ENCODE measurements at regions not wholly inside any gene's neighbourhood (a gene's known extent, or its start where the extent isn't known, plus 50 kb on each side); places are given as distances from the start of the nearest gene placed in this dataset.

DNA sequence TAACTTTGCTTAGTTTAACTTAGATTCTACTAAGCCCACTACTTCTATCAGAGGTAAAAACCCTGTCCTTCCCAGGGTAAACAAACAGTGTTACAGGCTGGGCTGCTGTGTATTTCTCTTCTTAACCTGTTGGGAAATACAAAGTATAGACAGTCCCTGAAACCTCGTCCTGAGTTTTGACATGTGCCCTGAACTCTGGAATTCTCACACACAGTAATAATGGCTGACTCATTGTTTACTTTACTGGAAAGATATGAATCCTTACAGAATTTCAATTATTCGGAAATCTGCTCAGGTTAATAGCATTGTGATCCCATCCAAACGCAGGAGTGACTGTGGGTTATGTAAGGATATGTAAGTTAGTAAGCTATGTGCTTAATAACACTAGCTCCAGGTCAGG is 199.1 kb downstream of the TMEM114 start:
- ChIA-PET CTCF (no interaction called here), POLR2A (no interaction called here)
- intact Hi-C loops (cut with DNase I, micrococcal nuclease), result no loop called here
- Mint-ChIP-seq H3K27ac (no peak overlapping the region), H3K4me1 (ENCODE audit: low read depth) (no peaks in the 10 kb centered on the region), H3K36me3 (ENCODE audit: low read depth) (no peaks in the 10 kb centered on the region), H3K4me3 (no peak overlapping the region), H3K27me3 (no peaks in the 10 kb centered on the region), H3K9me3 (peaks cover 10% of the 10 kb centered on the region)
- Histone ChIP-seq H3K36me3 (ENCODE audit: insufficient read depth, low read length) (no peaks in the 10 kb centered on the region), H3K27ac (ENCODE audit: low read depth in 1 of 2, low read length in 2 of 2) (no peak overlapping the region), H3K9me3 (ENCODE audit: control insufficient read depth in 1 of 2, insufficient read depth in 1 of 2, low read length in 2 of 2) (peaks cover 0 to 6% of the 10 kb centered on the region in 2 experiments), H3K27me3 (ENCODE audit: control insufficient read depth in 1 of 2, insufficient read depth in 2 of 2, low read length in 2 of 2) (no peaks in the 10 kb centered on the region), H3K4me1 (ENCODE audit: insufficient read depth, low read length) (no peaks in the 10 kb centered on the region), H3K4me3 (ENCODE audit: low read length) (no peak overlapping the region)
- no peak for TF ChIP-seq CTCF (IDR thresholded peaks at IDR 0.05)
- ATAC-seq (ENCODE audit: poor library complexity) (no peak), DNase-seq (no peak)

GRCh38 chr16:8388684-8389083 is 201.6 kb downstream of the TMEM114 start:
- Mint-ChIP-seq H3K9me3 (peaks cover 6% of the 10 kb centered on the region), H3K27me3 (no peaks in the 10 kb centered on the region), H3K27ac (no peak overlapping the region), H3K4me1 (ENCODE audit: low read depth) (no peaks in the 10 kb centered on the region), H3K4me3 (no peak overlapping the region), H3K36me3 (ENCODE audit: low read depth) (no peaks in the 10 kb centered on the region)
- no peak for DNase-seq
- intact Hi-C loops (cut with DNase I, micrococcal nuclease), result no loop called here
- Histone ChIP-seq H3K27me3 (ENCODE audit: control insufficient read depth in 1 of 2, insufficient read depth in 2 of 2, low read length in 2 of 2) (no peaks in the 10 kb centered on the region), H3K27ac (ENCODE audit: low read depth in 1 of 2, low read length in 2 of 2) (no peak overlapping the region), H3K4me1 (ENCODE audit: insufficient read depth, low read length) (no peaks in the 10 kb centered on the region), H3K36me3 (ENCODE audit: insufficient read depth, low read length) (no peaks in the 10 kb centered on the region), H3K4me3 (ENCODE audit: low read length) (no peak overlapping the region), H3K9me3 (ENCODE audit: control insufficient read depth in 1 of 2, insufficient read depth in 1 of 2, low read length in 2 of 2) (peaks cover 0 to 8% of the 10 kb centered on the region in 2 experiments)
- POLR2A ChIA-PET, result no interaction called here
- no peak for TF ChIP-seq CTCF (IDR thresholded peaks at IDR 0.05)
- ATAC-seq (ENCODE audit: poor library complexity), result no peak
- CTCF ChIA-PET, result no interaction called here

- no peaks in the 10 kb centered on the region for H3K27me3 Mint-ChIP-seq
- Histone ChIP-seq H3K27me3 (ENCODE audit: control insufficient read depth in 1 of 2, insufficient read depth in 2 of 2, low read length in 2 of 2) (no peaks in the 10 kb centered on the region), H3K9me3 (ENCODE audit: control insufficient read depth in 1 of 2, insufficient read depth in 1 of 2, low read length in 2 of 2) (peaks cover 0 to 10% of the 10 kb centered on the region in 2 experiments), H3K4me1 (ENCODE audit: insufficient read depth, low read length) (no peaks in the 10 kb centered on the region), H3K36me3 (ENCODE audit: insufficient read depth, low read length) (no peaks in the 10 kb centered on the region), H3K27ac (ENCODE audit: low read depth in 1 of 2, low read length in 2 of 2) (no peak overlapping the region), H3K4me3 (ENCODE audit: low read length) (no peak overlapping the region)
- peaks cover 5% of the 10 kb centered on the region for H3K9me3 Mint-ChIP-seq
- no peak for ATAC-seq (ENCODE audit: poor library complexity)
- no peaks in the 10 kb centered on the region for H3K36me3 Mint-ChIP-seq (ENCODE audit: low read depth)
- POLR2A ChIA-PET, result no interaction called here
- CTCF ChIA-PET, result no interaction called here
- H3K27ac Mint-ChIP-seq, result no peak overlapping the region
- DNase-seq, result no peak
- H3K4me1 Mint-ChIP-seq (ENCODE audit: low read depth), result no peaks in the 10 kb centered on the region
- intact Hi-C loops (cut with DNase I, micrococcal nuclease), result no loop called here
- TF ChIP-seq CTCF (IDR thresholded peaks at IDR 0.05), result no peak
- no peak overlapping the region for H3K4me3 Mint-ChIP-seq
Measured at GRCh38 chr16:8381814-8382213, 208.5 kb downstream of the TMEM114 start.

All from CD4-positive, alpha-beta T cell (primary cell).